ENCODE measurements at regions not wholly inside any gene's neighbourhood (a gene's known extent, or its start where the extent isn't known, plus 50 kb on each side); places are given as distances from the start of the nearest gene placed in this dataset.
"Not testable (repeated sequence)": the region's sequence is repeated elsewhere in the genome, so short reads cannot be mapped to it uniquely, and the experiment has no call there.

- TF ChIP-seq ZNF416 (CRISPR knock-in tag; IDR thresholded peaks at IDR 0.05); NFYB (CRISPR knock-in tag; conservative IDR thresholded peaks at IDR 0.05; ENCODE audit: low read depth); AFF4 (CRISPR knock-in tag; IDR thresholded peaks at IDR 0.05; ENCODE audit: borderline replicate concordance); ZNF423 (CRISPR knock-in tag; IDR thresholded peaks at IDR 0.05); HMGA2 (CRISPR knock-in tag; IDR thresholded peaks at IDR 0.05); FOXP4 (CRISPR knock-in tag; IDR thresholded peaks at IDR 0.05): not testable (repeated sequence)
- TF ChIP-seq CTCF (IDR thresholded peaks at IDR 0.05): peak; percentile 72
These were observed 102.7 kb upstream of the NBPF11 start for GRCh38 chr1:148254611-148255429.
